PFSK-1 (cell line): ENCODE measurements at regions not wholly inside any gene's neighbourhood (a gene's known extent, or its start where the extent isn't known, plus 50 kb on each side); places are given as distances from the start of the nearest gene placed in this dataset.

Experiments
- FOXP2 ChIP-seq: optimal IDR thresholded peaks from 2 replicates; pipeline ENCODE3; 2011; ENCODE audit warnings: borderline replicate concordance, control low read depth, inconsistent platforms; ENCODE audit not compliant: insufficient read depth; ENCODE audit errors: extremely low read length, extremely low read depth
- POLR2AphosphoS5 ChIP-seq: IDR thresholded peaks from 2 replicates; pipeline ENCODE4 v1.6.1; 2012; ENCODE audit warnings: low read depth, mild to moderate bottlenecking, control low read depth, low read length, moderate library complexity
- REST ChIP-seq, 2 experiments: IDR thresholded peaks; 2 replicates each; pipeline versions ENCODE4 v1.6.1 to v1.8.0; 2011 to 2012; ENCODE audit warnings: low read depth in 2 of 2, low read length in 2 of 2, control low read depth in 1 of 2, inconsistent platforms in 1 of 2, mild to moderate bottlenecking in 1 of 2, moderate library complexity in 1 of 2; ENCODE audit not compliant: insufficient read depth in 1 of 2
- SIN3A ChIP-seq: IDR thresholded peaks from 2 replicates; pipeline ENCODE4 v1.6.1; 2012; ENCODE audit warnings: mild to moderate bottlenecking, low read length, moderate library complexity, borderline replicate concordance; ENCODE audit not compliant: insufficient read depth
- TAF1 ChIP-seq: IDR thresholded peaks from 2 replicates; pipeline ENCODE4 v1.6.1; 2012; ENCODE audit warnings: low read length, control low read depth, borderline replicate concordance; ENCODE audit not compliant: insufficient read depth

GRCh38 chr7:19491821-19492452, 216.9 kb downstream of the POLR1F start:
- TF ChIP-seq TAF1 (no peak), SIN3A (no peak), FOXP2 (no peak), REST (IDR thresholded peaks at IDR 0.05; ENCODE audit: insufficient read depth in 1 of 2, low read depth in 2 of 2, low read length in 2 of 2) (no peak), POLR2AphosphoS5 (no peak)

GRCh38 chr7:19491371-19491770, 217.5 kb downstream of the POLR1F start:
- TF ChIP-seq SIN3A = no peak
- no peak for TF ChIP-seq REST (IDR thresholded peaks at IDR 0.05; ENCODE audit: insufficient read depth in 1 of 2, low read depth in 2 of 2, low read length in 2 of 2)
- TF ChIP-seq FOXP2 = no peak
- no peak for TF ChIP-seq POLR2AphosphoS5

- TF ChIP-seq POLR2AphosphoS5 = no peak
Measured at GRCh38 chr7:19489162-19489820, 219.5 kb downstream of the POLR1F start.

GRCh38 chr7:19488056-19488455, 220.8 kb downstream of the POLR1F start:
- TF ChIP-seq FOXP2 = no peak
- no peak for TF ChIP-seq REST (IDR thresholded peaks at IDR 0.05; ENCODE audit: insufficient read depth in 1 of 2, low read depth in 2 of 2, low read length in 2 of 2)
- no peak for TF ChIP-seq TAF1
- no peak for TF ChIP-seq SIN3A
- TF ChIP-seq POLR2AphosphoS5 = no peak

GRCh38 chr7:19482628-19483027, 226.2 kb downstream of the POLR1F start:
- TF ChIP-seq POLR2AphosphoS5 (no peak), TAF1 (no peak), FOXP2 (no peak), SIN3A (no peak), REST (IDR thresholded peaks at IDR 0.05; ENCODE audit: insufficient read depth in 1 of 2, low read depth in 2 of 2, low read length in 2 of 2) (no peak)
